Activated T-helper 17 cell treated with anti-CD3 and anti-CD28 coated beads, Interleukin-2, amount 50 U/mL, for 72 hours (primary cell): ENCODE measurements at regions not wholly inside any gene's neighbourhood (a gene's known extent, or its start where the extent isn't known, plus 50 kb on each side); places are given as distances from the start of the nearest gene placed in this dataset.

Source experiments
- ATAC-seq: fragments of 150-1000 bp; cut with Tn5 transposase; replicated peaks from 2 replicates; pipeline ENCODE4 v1.10.0; 2021; ENCODE audit warnings: mild to moderate bottlenecking, moderate library complexity
- H3K27ac Mint-ChIP-seq: one replicate; pipeline ENCODE4 v1.8.0; 2022; ENCODE audit warnings: mixed read lengths
- H3K27me3 Mint-ChIP-seq: one replicate; pipeline ENCODE4 v1.8.0; 2022; ENCODE audit warnings: mixed read lengths
- H3K36me3 Mint-ChIP-seq: one replicate; pipeline ENCODE4 v1.8.0; 2022; ENCODE audit warnings: low read depth, mild to moderate bottlenecking, mixed read lengths
- H3K4me1 Mint-ChIP-seq: one replicate; pipeline ENCODE4 v1.8.0; 2022; ENCODE audit warnings: mixed read lengths
- H3K4me3 Mint-ChIP-seq: one replicate; pipeline ENCODE4 v1.8.0; 2022; ENCODE audit warnings: mild to moderate bottlenecking, mixed read lengths
- H3K9me3 Mint-ChIP-seq: one replicate; pipeline ENCODE4 v1.8.0; 2022; ENCODE audit warnings: mixed read lengths

GRCh38 chr11:109106151-109106906 lies 315.7 kb upstream of the C11orf87 start:
- no peak for ATAC-seq
- H3K4me3 Mint-ChIP-seq: no peak overlapping the region
- H3K4me1 Mint-ChIP-seq: no peaks in the 10 kb centered on the region
- peaks cover 6% of the 10 kb centered on the region for H3K9me3 Mint-ChIP-seq
- no peaks in the 10 kb centered on the region for H3K36me3 Mint-ChIP-seq
- no peak overlapping the region for H3K27ac Mint-ChIP-seq
- peaks cover 5% of the 10 kb centered on the region for H3K27me3 Mint-ChIP-seq

- ATAC-seq: no peak
- H3K27me3 Mint-ChIP-seq: peaks cover 4% of the 10 kb centered on the region
- H3K4me1 Mint-ChIP-seq: no peaks in the 10 kb centered on the region
- H3K27ac Mint-ChIP-seq: no peak overlapping the region
- H3K4me3 Mint-ChIP-seq: no peak overlapping the region
- H3K36me3 Mint-ChIP-seq: no peaks in the 10 kb centered on the region
- no peaks in the 10 kb centered on the region for H3K9me3 Mint-ChIP-seq
Measured at GRCh38 chr11:109109150-109109549, 312.8 kb upstream of the C11orf87 start.

- Mint-ChIP-seq H3K4me1 (no peaks in the 10 kb centered on the region), H3K27ac (no peak overlapping the region), H3K27me3 (peaks cover 4% of the 10 kb centered on the region), H3K9me3 (no peaks in the 10 kb centered on the region), H3K36me3 (no peaks in the 10 kb centered on the region), H3K4me3 (no peak overlapping the region)
- no peak for ATAC-seq
Measured at GRCh38 chr11:109109571-109110315, 312.2 kb upstream of the C11orf87 start.

GRCh38 chr11:109112261-109112660 lies 309.7 kb upstream of the C11orf87 start:
- H3K9me3 Mint-ChIP-seq: no peaks in the 10 kb centered on the region
- H3K27ac Mint-ChIP-seq: no peak overlapping the region
- H3K27me3 Mint-ChIP-seq: peaks cover 4% of the 10 kb centered on the region
- no peaks in the 10 kb centered on the region for H3K36me3 Mint-ChIP-seq
- no peak for ATAC-seq
- H3K4me3 Mint-ChIP-seq: no peak overlapping the region
- no peaks in the 10 kb centered on the region for H3K4me1 Mint-ChIP-seq

- no peak for ATAC-seq
- H3K4me3 Mint-ChIP-seq: no peak overlapping the region
- no peak overlapping the region for H3K27ac Mint-ChIP-seq
- no peaks in the 10 kb centered on the region for H3K4me1 Mint-ChIP-seq
- peaks cover 4% of the 10 kb centered on the region for H3K27me3 Mint-ChIP-seq
- H3K9me3 Mint-ChIP-seq: no peaks in the 10 kb centered on the region
- no peaks in the 10 kb centered on the region for H3K36me3 Mint-ChIP-seq
Measured at GRCh38 chr11:109112821-109113280, 309.1 kb upstream of the C11orf87 start.

GRCh38 chr11:109120341-109120740 lies 301.6 kb upstream of the C11orf87 start:
- no peaks in the 10 kb centered on the region for H3K36me3 Mint-ChIP-seq
- H3K9me3 Mint-ChIP-seq: no peaks in the 10 kb centered on the region
- H3K4me3 Mint-ChIP-seq: no peak overlapping the region
- H3K27me3 Mint-ChIP-seq: no peaks in the 10 kb centered on the region
- no peak overlapping the region for H3K27ac Mint-ChIP-seq
- no peak for ATAC-seq
- H3K4me1 Mint-ChIP-seq: no peaks in the 10 kb centered on the region

- Mint-ChIP-seq H3K4me1 (no peaks in the 10 kb centered on the region), H3K27me3 (no peaks in the 10 kb centered on the region), H3K9me3 (no peaks in the 10 kb centered on the region), H3K4me3 (no peak overlapping the region), H3K36me3 (no peaks in the 10 kb centered on the region), H3K27ac (no peak overlapping the region)
- no peak for ATAC-seq
Measured at GRCh38 chr11:109121173-109121932, 300.6 kb upstream of the C11orf87 start.

GRCh38 chr11:109123816-109124787 lies 297.9 kb upstream of the C11orf87 start:
- Mint-ChIP-seq H3K27ac (no peak overlapping the region), H3K9me3 (no peaks in the 10 kb centered on the region), H3K36me3 (no peaks in the 10 kb centered on the region), H3K27me3 (no peaks in the 10 kb centered on the region), H3K4me1 (no peaks in the 10 kb centered on the region), H3K4me3 (no peak overlapping the region)
- no peak for ATAC-seq

- H3K27me3 Mint-ChIP-seq: no peaks in the 10 kb centered on the region
- ATAC-seq: no peak
- H3K4me1 Mint-ChIP-seq: no peaks in the 10 kb centered on the region
- no peak overlapping the region for H3K27ac Mint-ChIP-seq
- H3K4me3 Mint-ChIP-seq: no peak overlapping the region
- no peaks in the 10 kb centered on the region for H3K36me3 Mint-ChIP-seq
- no peaks in the 10 kb centered on the region for H3K9me3 Mint-ChIP-seq
Measured at GRCh38 chr11:109130910-109131309, 291.1 kb upstream of the C11orf87 start.

- Mint-ChIP-seq H3K27me3 (no peaks in the 10 kb centered on the region), H3K27ac (no peak overlapping the region), H3K4me1 (no peaks in the 10 kb centered on the region), H3K9me3 (no peaks in the 10 kb centered on the region), H3K36me3 (no peaks in the 10 kb centered on the region), H3K4me3 (no peak overlapping the region)
- no peak for ATAC-seq
Measured at GRCh38 chr11:109132539-109132938, 289.5 kb upstream of the C11orf87 start.

GRCh38 chr11:109133159-109133558 lies 288.8 kb upstream of the C11orf87 start:
- H3K36me3 Mint-ChIP-seq: no peaks in the 10 kb centered on the region
- H3K27ac Mint-ChIP-seq: no peak overlapping the region
- H3K9me3 Mint-ChIP-seq: no peaks in the 10 kb centered on the region
- no peak overlapping the region for H3K4me3 Mint-ChIP-seq
- no peak for ATAC-seq
- H3K4me1 Mint-ChIP-seq: no peaks in the 10 kb centered on the region
- H3K27me3 Mint-ChIP-seq: no peaks in the 10 kb centered on the region

- Mint-ChIP-seq H3K4me3 (no peak overlapping the region), H3K4me1 (no peaks in the 10 kb centered on the region), H3K9me3 (peaks cover 4% of the 10 kb centered on the region), H3K36me3 (no peaks in the 10 kb centered on the region), H3K27ac (no peak overlapping the region), H3K27me3 (no peaks in the 10 kb centered on the region)
- no peak for ATAC-seq
Measured at GRCh38 chr11:109135627-109136026, 286.4 kb upstream of the C11orf87 start.

- Mint-ChIP-seq H3K9me3 (peaks cover 9% of the 10 kb centered on the region), H3K4me3 (no peak overlapping the region), H3K27ac (no peak overlapping the region), H3K27me3 (peaks cover 4% of the 10 kb centered on the region), H3K4me1 (no peaks in the 10 kb centered on the region), H3K36me3 (no peaks in the 10 kb centered on the region)
- no peak for ATAC-seq
Measured at GRCh38 chr11:109138196-109138595, 283.8 kb upstream of the C11orf87 start.

- peaks cover 4% of the 10 kb centered on the region for H3K27me3 Mint-ChIP-seq
- peaks cover 9% of the 10 kb centered on the region for H3K9me3 Mint-ChIP-seq
- no peak overlapping the region for H3K4me3 Mint-ChIP-seq
- no peak for ATAC-seq
- H3K4me1 Mint-ChIP-seq: no peaks in the 10 kb centered on the region
- no peaks in the 10 kb centered on the region for H3K36me3 Mint-ChIP-seq
- no peak overlapping the region for H3K27ac Mint-ChIP-seq
Measured at GRCh38 chr11:109140426-109140825, 281.6 kb upstream of the C11orf87 start.
